ENCODE measurements at regions not wholly inside any gene's neighbourhood (a gene's known extent, or its start where the extent isn't known, plus 50 kb on each side); places are given as distances from the start of the nearest gene placed in this dataset.

GRCh38 chr7:12771378-12771877, 84.0 kb downstream of the ARL4A start:
- no peak overlapping the region for H3K4me2 ChIP-seq
- H3K9me3 ChIP-seq (ENCODE audit: insufficient read depth, low read depth): no peaks in the 10 kb centered on the region
- H3K4me3 ChIP-seq: no peak overlapping the region
- H3F3A ChIP-seq (ENCODE audit: insufficient read depth, low read depth): no peaks in the 10 kb centered on the region
- no peak overlapping the region for H2AFZ ChIP-seq
- no peaks in the 10 kb centered on the region for H3K27me3 ChIP-seq (ENCODE audit: insufficient read depth, low read depth)
- no peak overlapping the region for H3K27ac ChIP-seq
- DNase-seq: no peak
- TF ChIP-seq EZH2 (IDR thresholded peaks at IDR 0.05; ENCODE audit: low read depth) (no peak), CTCF (conservative IDR thresholded peaks at IDR 0.05) (no peak)
- intact Hi-C loops (cut with micrococcal nuclease; ENCODE audit: unreplicated experiment): no loop called here
- no peaks in the 10 kb centered on the region for H3K9me2 ChIP-seq (ENCODE audit: insufficient read depth)
- no peaks in the 10 kb centered on the region for H3K4me1 ChIP-seq (replicated peaks; ENCODE audit: insufficient read depth)
- CTCF ChIA-PET: no interaction called here
- no peaks in the 10 kb centered on the region for H4K20me1 ChIP-seq (ENCODE audit: insufficient read depth)
- no peaks in the 10 kb centered on the region for H3K36me3 ChIP-seq (ENCODE audit: low read depth)
- no TSS peak for BruUV-seq (replicated peaks)
- POLR2A ChIA-PET (ENCODE audit: unreplicated experiment): interaction anchor here (0.6 kb wide), 1 partner anchor 231 kb away, joined by 5 read pairs; no protein-coding TSS in a partner anchor
- H3K79me2 ChIP-seq (ENCODE audit: low read depth): no peaks in the 10 kb centered on the region

GRCh38 chr7:12772768-12773167, 85.3 kb downstream of the ARL4A start:
- H3K4me1 ChIP-seq (replicated peaks; ENCODE audit: insufficient read depth): no peaks in the 10 kb centered on the region
- no peak for DNase-seq
- no peaks in the 10 kb centered on the region for H3K9me3 ChIP-seq (ENCODE audit: insufficient read depth, low read depth)
- H3F3A ChIP-seq (ENCODE audit: insufficient read depth, low read depth): no peaks in the 10 kb centered on the region
- no peaks in the 10 kb centered on the region for H4K20me1 ChIP-seq (ENCODE audit: insufficient read depth)
- no peaks in the 10 kb centered on the region for H3K27me3 ChIP-seq (ENCODE audit: insufficient read depth, low read depth)
- H3K9me2 ChIP-seq (ENCODE audit: insufficient read depth): no peaks in the 10 kb centered on the region
- no peaks in the 10 kb centered on the region for H3K36me3 ChIP-seq (ENCODE audit: low read depth)
- POLR2A ChIA-PET (ENCODE audit: unreplicated experiment): interaction anchor here (1.0 kb wide), 1 partner anchor 98 kb away, joined by 6 read pairs; no protein-coding TSS in a partner anchor
- no peak overlapping the region for H3K4me2 ChIP-seq
- intact Hi-C loops (cut with micrococcal nuclease; ENCODE audit: unreplicated experiment): no loop called here
- no peak overlapping the region for H3K4me3 ChIP-seq
- H3K27ac ChIP-seq: no peak overlapping the region
- BruUV-seq (replicated peaks): no TSS peak
- TF ChIP-seq EZH2 (IDR thresholded peaks at IDR 0.05; ENCODE audit: low read depth): no peak
- TF ChIP-seq CTCF (conservative IDR thresholded peaks at IDR 0.05): no peak
- CTCF ChIA-PET: no interaction called here
- no peak overlapping the region for H2AFZ ChIP-seq
- H3K79me2 ChIP-seq (ENCODE audit: low read depth): no peaks in the 10 kb centered on the region

- no TSS peak for BruUV-seq (replicated peaks)
- Histone ChIP-seq H3K36me3 (ENCODE audit: low read depth) (no peaks in the 10 kb centered on the region), H3K4me3 (no peak overlapping the region), H3K27me3 (ENCODE audit: insufficient read depth, low read depth) (no peaks in the 10 kb centered on the region), H3F3A (ENCODE audit: insufficient read depth, low read depth) (no peaks in the 10 kb centered on the region), H3K4me2 (no peak overlapping the region), H3K4me1 (replicated peaks; ENCODE audit: insufficient read depth) (no peaks in the 10 kb centered on the region), H3K27ac (no peak overlapping the region), H3K79me2 (ENCODE audit: low read depth) (no peaks in the 10 kb centered on the region), H3K9me3 (ENCODE audit: insufficient read depth, low read depth) (no peaks in the 10 kb centered on the region), H4K20me1 (ENCODE audit: insufficient read depth) (no peaks in the 10 kb centered on the region), H2AFZ (no peak overlapping the region), H3K9me2 (ENCODE audit: insufficient read depth) (0 out of 2 replicates have a peak, but pooled peaks cover under 1% of the 10 kb centered on the region)
- TF ChIP-seq EZH2 (IDR thresholded peaks at IDR 0.05; ENCODE audit: low read depth) (no peak), CTCF (conservative IDR thresholded peaks at IDR 0.05) (no peak)
- ChIA-PET POLR2A (ENCODE audit: unreplicated experiment) (no interaction called here), CTCF (no interaction called here)
- intact Hi-C loops (cut with micrococcal nuclease; ENCODE audit: unreplicated experiment): no loop called here
- no peak for DNase-seq
These were observed 89.8 kb downstream of the ARL4A start for GRCh38 chr7:12777257-12777656.

All from PC-9 (cell line).